Caco-2 (cell line): ENCODE measurements at regions not wholly inside any gene's neighbourhood (a gene's known extent, or its start where the extent isn't known, plus 50 kb on each side); places are given as distances from the start of the nearest gene placed in this dataset.

ENCODE experiments used
- BruUV-seq: library from RNA; stranded (reverse); fragments of 400-500 nt; replicated peaks from 2 replicates; lab custom pipeline; 2021; lab: Mats Ljungman, UMichigan
- CTCF ChIA-PET: fragments of 300-600 bp; sonication (Branson Sonifier 250); formaldehyde crosslinking; loops from one replicate; lab custom pipeline; 2022; ENCODE audit warnings: antibody characterized with exemption; lab: Charles Lee
- POLR2A ChIA-PET: fragments of 300-600 bp; sonication (Branson Sonifier 250); formaldehyde crosslinking; loops from one replicate; lab custom pipeline; 2022; ENCODE audit warnings: antibody characterized with exemption; lab: Charles Lee
- DNase-seq, 2 experiments: peaks; one replicate each; pipeline versions ENCODE4 v3.0.0 to v3.0.0-alpha.2; 2020 to 2022
- H3K27me3 ChIP-seq: replicated peaks from 2 replicates; pipeline ENCODE4 v1.6.0; 2011; ENCODE audit warnings: low read length; ENCODE audit not compliant: control insufficient read depth, insufficient read depth
- H3K36me3 ChIP-seq: 2 replicates; pipeline ENCODE4 v1.5.1; 2011; ENCODE audit warnings: low read length; ENCODE audit not compliant: control insufficient read depth, insufficient read depth
- H3K4me1 ChIP-seq: fragments of 250-450 bp; sonication (Bioruptor Pico); 2 replicates; pipeline ENCODE4 v1.5.1; 2020; ENCODE audit warnings: mild to moderate bottlenecking
- H3K4me3 ChIP-seq: 2 replicates; pipeline ENCODE4 v1.5.1; 2011; ENCODE audit warnings: low read depth, mild to moderate bottlenecking, control low read depth, low read length
- H3K9me3 ChIP-seq: fragments of 250-450 bp; sonication (Bioruptor Pico); 2 replicates; pipeline ENCODE4 v1.5.1; 2020; ENCODE audit warnings: mild to moderate bottlenecking, moderate library complexity
- H3K27ac Mint-ChIP-seq: one replicate; pipeline ENCODE4 v1.8.0; 2022; ENCODE audit warnings: mixed read lengths; ENCODE audit not compliant: unreplicated experiment
- H3K27me3 Mint-ChIP-seq: one replicate; pipeline ENCODE4 v1.8.0; 2022; ENCODE audit warnings: mixed read lengths; ENCODE audit not compliant: insufficient read depth, unreplicated experiment
- H3K36me3 Mint-ChIP-seq: one replicate; pipeline ENCODE4 v1.8.0; 2022; ENCODE audit warnings: mild to moderate bottlenecking, mixed read lengths; ENCODE audit not compliant: insufficient read depth, unreplicated experiment
- H3K4me1 Mint-ChIP-seq: one replicate; pipeline ENCODE4 v1.8.0; 2022; ENCODE audit warnings: low read depth, mixed read lengths; ENCODE audit not compliant: unreplicated experiment
- H3K4me3 Mint-ChIP-seq: one replicate; pipeline ENCODE4 v1.8.0; 2022; ENCODE audit warnings: mild to moderate bottlenecking, moderate library complexity, mixed read lengths; ENCODE audit not compliant: unreplicated experiment
- H3K9me3 Mint-ChIP-seq: one replicate; pipeline ENCODE4 v1.8.0; 2022; ENCODE audit warnings: mixed read lengths; ENCODE audit not compliant: unreplicated experiment
- CTCF ChIP-seq, 2 experiments: fragments of 200-600 bp in 1 of 2; IDR thresholded peaks; 1 replicate in 1 of 2; 2 replicates in 1 of 2; pipeline versions ENCODE4 v1.5.1 to v1.8.0; 2011 to 2022; ENCODE audit warnings: antibody characterized with exemption in 1 of 2, control low read depth in 1 of 2, inconsistent platforms in 1 of 2, low read depth in 1 of 2, low read length in 1 of 2, mild to moderate bottlenecking in 1 of 2, moderate library complexity in 1 of 2; ENCODE audit not compliant: insufficient read depth in 1 of 2, severe bottlenecking in 1 of 2, unreplicated experiment in 1 of 2
- intact Hi-C: fragments of 100-400 bp; cut with micrococcal nuclease; formaldehyde crosslinking; loops from one replicate; pipeline ENCODE4 v1.10.0; 2022; ENCODE audit not compliant: unreplicated experiment

GRCh38 chr7:25359471-25360059 is 131.3 kb upstream of the NPVF start:
- Histone ChIP-seq H3K36me3 (no peaks in the 10 kb centered on the region), H3K9me3 (no peaks in the 10 kb centered on the region), H3K4me1 (no peaks in the 10 kb centered on the region), H3K4me3 (no peak overlapping the region), H3K27me3 (no peaks in the 10 kb centered on the region)
- no peak for TF ChIP-seq CTCF (IDR thresholded peaks at IDR 0.05; ENCODE audit: insufficient read depth in 1 of 2, low read depth in 1 of 2, low read length in 1 of 2, severe bottlenecking in 1 of 2, unreplicated experiment in 1 of 2)
- ChIA-PET CTCF (no interaction called here), POLR2A (no interaction called here)
- no peak for DNase-seq
- Mint-ChIP-seq H3K27ac (no peak overlapping the region), H3K4me3 (no peak overlapping the region), H3K4me1 (no peaks in the 10 kb centered on the region), H3K9me3 (no peaks in the 10 kb centered on the region), H3K27me3 (peaks cover 10% of the 10 kb centered on the region), H3K36me3 (no peaks in the 10 kb centered on the region)
- no TSS peak for BruUV-seq
- intact Hi-C loops, result no loop called here

DNA sequence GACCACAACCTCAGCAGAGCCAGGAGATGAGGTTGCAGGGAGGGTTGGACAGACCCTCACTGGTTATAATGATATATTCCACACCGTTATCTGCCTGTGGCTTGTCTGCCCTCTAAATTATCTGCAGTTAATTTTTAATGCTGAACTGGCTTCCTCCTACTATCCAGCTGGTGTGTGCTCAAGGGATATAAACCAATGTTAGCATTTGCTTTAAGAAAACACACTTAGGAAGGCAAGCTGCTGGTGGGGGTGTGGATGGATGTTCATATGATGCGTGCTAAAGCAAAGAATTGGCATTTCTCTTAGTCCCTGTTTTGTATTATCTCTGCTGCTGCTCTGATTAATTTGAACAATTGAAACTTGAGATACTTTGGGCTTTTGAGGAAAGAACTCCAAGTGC is 132.2 kb upstream of the NPVF start:
- no peak for DNase-seq
- Histone ChIP-seq H3K4me1 (no peaks in the 10 kb centered on the region), H3K36me3 (no peaks in the 10 kb centered on the region), H3K9me3 (no peaks in the 10 kb centered on the region), H3K27me3 (no peaks in the 10 kb centered on the region), H3K4me3 (no peak overlapping the region)
- ChIA-PET CTCF (no interaction called here), POLR2A (no interaction called here)
- peaks cover 10% of the 10 kb centered on the region for H3K27me3 Mint-ChIP-seq
- H3K9me3 Mint-ChIP-seq, result no peaks in the 10 kb centered on the region
- intact Hi-C loops, result no loop called here
- no peak overlapping the region for H3K4me3 Mint-ChIP-seq
- H3K4me1 Mint-ChIP-seq, result no peaks in the 10 kb centered on the region
- no peak for TF ChIP-seq CTCF (IDR thresholded peaks at IDR 0.05; ENCODE audit: insufficient read depth in 1 of 2, low read depth in 1 of 2, low read length in 1 of 2, severe bottlenecking in 1 of 2, unreplicated experiment in 1 of 2)
- no TSS peak for BruUV-seq
- no peaks in the 10 kb centered on the region for H3K36me3 Mint-ChIP-seq
- no peak overlapping the region for H3K27ac Mint-ChIP-seq

DNA sequence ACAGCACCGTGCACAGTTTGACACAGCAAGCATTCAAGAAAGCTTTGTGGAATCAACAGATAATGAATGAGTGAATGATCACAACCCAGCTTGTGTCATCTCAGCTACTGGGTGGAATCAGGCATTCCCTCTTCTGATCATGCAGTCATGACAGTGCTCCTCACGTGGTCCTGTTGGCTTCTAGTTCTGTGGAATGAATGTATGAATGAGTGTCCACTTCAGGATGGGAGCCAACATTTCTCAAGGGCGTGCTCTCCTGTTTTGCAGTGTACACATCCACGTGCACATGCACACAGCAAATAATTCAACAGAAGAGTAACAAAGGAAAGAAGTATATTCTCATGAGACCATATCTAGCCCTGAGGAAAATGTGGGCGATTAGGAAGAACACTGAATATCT is 133.1 kb upstream of the NPVF start:
- H3K27me3 Mint-ChIP-seq, result peaks cover 14% of the 10 kb centered on the region

More for the DNA sequence above, 133.1 kb upstream of the NPVF start:
- Mint-ChIP-seq H3K27ac (no peak overlapping the region), H3K9me3 (no peaks in the 10 kb centered on the region), H3K4me1 (no peaks in the 10 kb centered on the region), H3K36me3 (no peaks in the 10 kb centered on the region), H3K4me3 (no peak overlapping the region)
- BruUV-seq, result no TSS peak
- ChIA-PET POLR2A (no interaction called here), CTCF (no interaction called here)
- intact Hi-C loops, result no loop called here
- Histone ChIP-seq H3K36me3 (no peaks in the 10 kb centered on the region), H3K4me3 (no peak overlapping the region), H3K4me1 (no peaks in the 10 kb centered on the region), H3K27me3 (no peaks in the 10 kb centered on the region), H3K9me3 (no peaks in the 10 kb centered on the region)
- no peak for TF ChIP-seq CTCF (IDR thresholded peaks at IDR 0.05; ENCODE audit: insufficient read depth in 1 of 2, low read depth in 1 of 2, low read length in 1 of 2, severe bottlenecking in 1 of 2, unreplicated experiment in 1 of 2)
- no peak for DNase-seq
